Naive thymus-derived CD4-positive, alpha-beta T cell (primary cell): ENCODE measurements at regions not wholly inside any gene's neighbourhood (a gene's known extent, or its start where the extent isn't known, plus 50 kb on each side); places are given as distances from the start of the nearest gene placed in this dataset.

Source experiments
- ATAC-seq: fragments of 150-1000 bp; cut with Tn5 transposase; 2 replicates; pipeline ENCODE4 v1.10.0; 2021; ENCODE audit warnings: mild to moderate bottlenecking, moderate library complexity
- CTCF ChIA-PET: fragments of 350-600 bp; sonication (Branson Sonifier 250); formaldehyde crosslinking; loops from one replicate; lab custom pipeline; 2021; ENCODE audit warnings: antibody characterized with exemption; lab: Charles Lee
- POLR2A ChIA-PET: fragments of 350-600 bp; sonication (Branson Sonifier 250); formaldehyde crosslinking; loops from one replicate; lab custom pipeline; 2021; ENCODE audit warnings: antibody characterized with exemption, inconsistent platforms; lab: Charles Lee
- DNase-seq, 9 donors: peaks; one replicate each; pipeline versions ENCODE4 v3.0.0 to v3.0.0-alpha.2; 2020 to 2022; ENCODE audit warnings: mixed read lengths in 1 of 9
- H3K27ac ChIP-seq: one replicate; pipeline ENCODE4 v1.7.0; 2013; ENCODE audit warnings: mild to moderate bottlenecking, low read depth, low read length, moderate library complexity
- H3K27me3 ChIP-seq, 2 donors: one replicate each; pipeline ENCODE4 v1.7.0; 2013; ENCODE audit warnings: low read length in 2 of 2, mild to moderate bottlenecking in 2 of 2, moderate library complexity in 2 of 2; ENCODE audit not compliant: control insufficient read depth in 2 of 2, insufficient read depth in 2 of 2
- H3K36me3 ChIP-seq, 3 experiments: 1 replicate in 2 of 3; 2 replicates in 1 of 3; pipeline ENCODE4 v1.7.0; 2013; ENCODE audit warnings: low read length in 3 of 3, mild to moderate bottlenecking in 3 of 3, moderate library complexity in 1 of 3; ENCODE audit not compliant: insufficient read depth in 3 of 3, control insufficient read depth in 2 of 3
- H3K4me1 ChIP-seq, 2 donors: one replicate each; pipeline ENCODE4 v1.7.0; 2013; ENCODE audit warnings: low read length in 2 of 2, mild to moderate bottlenecking in 2 of 2, moderate library complexity in 1 of 2; ENCODE audit not compliant: control insufficient read depth in 2 of 2, insufficient read depth in 2 of 2
- H3K4me3 ChIP-seq: 2 replicates; pipeline ENCODE4 v1.7.0; 2013; ENCODE audit warnings: mild to moderate bottlenecking, low read length
- H3K9me3 ChIP-seq, 3 experiments: 1 replicate in 2 of 3; 2 replicates in 1 of 3; pipeline ENCODE4 v1.7.0; 2013; ENCODE audit warnings: low read length in 3 of 3; ENCODE audit not compliant: control insufficient read depth in 2 of 3
- H3K27ac Mint-ChIP-seq, 9 donors: one replicate each; pipeline ENCODE4 v1.8.0; 2020 to 2022; ENCODE audit warnings: mixed read lengths in 9 of 9, mild to moderate bottlenecking in 8 of 9, moderate library complexity in 5 of 9, inconsistent platforms in 2 of 9
- H3K27me3 Mint-ChIP-seq, 5 donors: one replicate each; pipeline ENCODE4 v1.8.0; 2021 to 2022; ENCODE audit warnings: mixed read lengths in 5 of 5, mild to moderate bottlenecking in 1 of 5
- H3K36me3 Mint-ChIP-seq, 5 donors: one replicate each; pipeline ENCODE4 v1.8.0; 2020 to 2022; ENCODE audit warnings: mixed read lengths in 5 of 5, mild to moderate bottlenecking in 3 of 5, inconsistent platforms in 1 of 5
- H3K4me1 Mint-ChIP-seq, 7 donors: one replicate each; pipeline ENCODE4 v1.8.0; 2020 to 2022; ENCODE audit warnings: mixed read lengths in 7 of 7, mild to moderate bottlenecking in 3 of 7, inconsistent platforms in 1 of 7
- H3K4me3 Mint-ChIP-seq, 10 donors: one replicate each; pipeline ENCODE4 v1.8.0; 2020 to 2022; ENCODE audit warnings: mild to moderate bottlenecking in 10 of 10, mixed read lengths in 10 of 10, moderate library complexity in 6 of 10, inconsistent platforms in 2 of 10
- H3K9me3 Mint-ChIP-seq, 11 donors: one replicate each; pipeline ENCODE4 v1.8.0; 2020 to 2022; ENCODE audit warnings: mixed read lengths in 11 of 11, mild to moderate bottlenecking in 4 of 11, inconsistent platforms in 1 of 11, moderate library complexity in 1 of 11
- intact Hi-C, 2 donors: fragments of 100-400 bp; cut with micrococcal nuclease; formaldehyde crosslinking; loops; one replicate each; pipeline ENCODE4 v1.15.1; 2023

- no peaks in the 10 kb centered on the region for H3K4me1 ChIP-seq
- intact Hi-C loops: no loop called here
- POLR2A ChIA-PET: no interaction called here
- no peak for ATAC-seq
- H3K27me3 ChIP-seq: no peaks in the 10 kb centered on the region
- Mint-ChIP-seq H3K36me3 (peaks cover 0 to 8% (median 0%) of the 10 kb centered on the region in 5 donors), H3K4me1 (peaks cover 0 to 10% (median 0%) of the 10 kb centered on the region in 7 donors), H3K9me3 (peaks cover 0 to 16% (median 0%) of the 10 kb centered on the region in 11 donors), H3K27ac (no peak overlapping the region), H3K4me3 (no peak overlapping the region), H3K27me3 (no peaks in the 10 kb centered on the region)
- no peak overlapping the region for H3K27ac ChIP-seq
- no peak overlapping the region for H3K4me3 ChIP-seq
- no peak for DNase-seq
- H3K9me3 ChIP-seq: no peaks in the 10 kb centered on the region
- CTCF ChIA-PET: no interaction called here
- H3K36me3 ChIP-seq: no peaks in the 10 kb centered on the region
Observed at GRCh38 chr7:131141443-131141967, 186.2 kb upstream of the MKLN1 start.

GRCh38 chr7:131143869-131144268 lies 183.8 kb upstream of the MKLN1 start:
- no peak overlapping the region for H3K27ac Mint-ChIP-seq
- H3K27me3 Mint-ChIP-seq: peaks cover 0 to 5% (median 0%) of the 10 kb centered on the region in 5 donors
- H3K4me3 Mint-ChIP-seq: no peak overlapping the region
- peaks cover 0 to 16% (median 0%) of the 10 kb centered on the region in 11 donors for H3K9me3 Mint-ChIP-seq
- Histone ChIP-seq H3K9me3 (no peaks in the 10 kb centered on the region), H3K36me3 (no peaks in the 10 kb centered on the region), H3K27me3 (no peaks in the 10 kb centered on the region), H3K27ac (no peak overlapping the region), H3K4me3 (no peak overlapping the region), H3K4me1 (no peaks in the 10 kb centered on the region)
- intact Hi-C loops: no loop called here
- DNase-seq: no peak
- ChIA-PET POLR2A (no interaction called here), CTCF (no interaction called here)
- ATAC-seq: no peak
- peaks cover 0 to 3% (median 0%) of the 10 kb centered on the region in 7 donors for H3K4me1 Mint-ChIP-seq
- peaks cover 0 to 8% (median 0%) of the 10 kb centered on the region in 5 donors for H3K36me3 Mint-ChIP-seq

- H3K4me3 ChIP-seq: no peak overlapping the region
- ChIA-PET CTCF (interaction anchor here (0.6 kb wide), 1 partner anchor 314 kb away, joined by 3 read pairs; no protein-coding TSS in a partner anchor), POLR2A (no interaction called here)
- H3K36me3 Mint-ChIP-seq: peaks cover 0 to 8% (median 0%) of the 10 kb centered on the region in 5 donors
- H3K9me3 Mint-ChIP-seq: peaks cover 0 to 20% (median 0%) of the 10 kb centered on the region in 11 donors
- no peaks in the 10 kb centered on the region for H3K4me1 ChIP-seq
- H3K4me1 Mint-ChIP-seq: peaks cover 0 to 3% (median 0%) of the 10 kb centered on the region in 7 donors
- no peak overlapping the region for H3K27ac Mint-ChIP-seq
- no peaks in the 10 kb centered on the region for H3K27me3 ChIP-seq
- H3K27ac ChIP-seq: no peak overlapping the region
- H3K36me3 ChIP-seq: no peaks in the 10 kb centered on the region
- H3K4me3 Mint-ChIP-seq: no peak overlapping the region
- H3K27me3 Mint-ChIP-seq: peaks cover 0 to 13% (median 0%) of the 10 kb centered on the region in 5 donors
- intact Hi-C loops: loop anchor here in 1 of 2 donors (5.0 kb wide), 1 partner anchor 33 kb away; no protein-coding TSS in a partner anchor
- ATAC-seq: no peak
- H3K9me3 ChIP-seq: no peaks in the 10 kb centered on the region
- no peak for DNase-seq
Observed at GRCh38 chr7:131145026-131145425, 182.7 kb upstream of the MKLN1 start.

- Histone ChIP-seq H3K4me1 (no peaks in the 10 kb centered on the region), H3K27me3 (no peaks in the 10 kb centered on the region), H3K27ac (no peak overlapping the region), H3K4me3 (no peak overlapping the region), H3K9me3 (no peaks in the 10 kb centered on the region), H3K36me3 (no peaks in the 10 kb centered on the region)
- CTCF ChIA-PET: no interaction called here
- no peak overlapping the region for H3K4me3 Mint-ChIP-seq
- intact Hi-C loops: loop anchor here in 1 of 2 donors (5.0 kb wide), 1 partner anchor 33 kb away; no protein-coding TSS in a partner anchor
- no peak for DNase-seq
- ATAC-seq: no peak
- no peak overlapping the region for H3K27ac Mint-ChIP-seq
- H3K36me3 Mint-ChIP-seq: peaks cover 0 to 8% (median 0%) of the 10 kb centered on the region in 5 donors
- peaks cover 0 to 17% (median 0%) of the 10 kb centered on the region in 5 donors for H3K27me3 Mint-ChIP-seq
- H3K4me1 Mint-ChIP-seq: peaks cover 0 to 5% (median 0%) of the 10 kb centered on the region in 7 donors
- H3K9me3 Mint-ChIP-seq: peaks cover 0 to 20% (median 0%) of the 10 kb centered on the region in 11 donors
- POLR2A ChIA-PET: no interaction called here
Observed at GRCh38 chr7:131145770-131146169, 181.9 kb upstream of the MKLN1 start.

- Histone ChIP-seq H3K4me1 (no peaks in the 10 kb centered on the region), H3K27me3 (no peaks in the 10 kb centered on the region), H3K36me3 (no peaks in the 10 kb centered on the region), H3K9me3 (no peaks in the 10 kb centered on the region), H3K27ac (no peak overlapping the region), H3K4me3 (no peak overlapping the region)
- Mint-ChIP-seq H3K27me3 (peaks cover 0 to 27% (median 0%) of the 10 kb centered on the region in 5 donors), H3K9me3 (peaks cover 0 to 13% (median 0%) of the 10 kb centered on the region in 11 donors), H3K4me3 (no peak overlapping the region), H3K36me3 (no peaks in the 10 kb centered on the region), H3K4me1 (peaks cover 0 to 5% (median 0%) of the 10 kb centered on the region in 7 donors), H3K27ac (no peak overlapping the region)
- DNase-seq (no peak), ATAC-seq (no peak)
- intact Hi-C loops: loop anchor here in 1 of 2 donors (5.0 kb wide), 1 partner anchor 35 kb away; no protein-coding TSS in a partner anchor
- POLR2A ChIA-PET: no interaction called here
- CTCF ChIA-PET: interaction anchor here (0.6 kb wide), 1 partner anchor 307 kb away, joined by 4 read pairs; no protein-coding TSS in a partner anchor
Observed at GRCh38 chr7:131147604-131148003, 180.1 kb upstream of the MKLN1 start.

GRCh38 chr7:131148258-131148657 lies 179.4 kb upstream of the MKLN1 start:
- Histone ChIP-seq H3K27me3 (no peaks in the 10 kb centered on the region), H3K4me1 (no peaks in the 10 kb centered on the region), H3K27ac (no peak overlapping the region), H3K4me3 (no peak overlapping the region), H3K9me3 (no peaks in the 10 kb centered on the region), H3K36me3 (no peaks in the 10 kb centered on the region)
- peaks cover 0 to 9% (median 0%) of the 10 kb centered on the region in 11 donors for H3K9me3 Mint-ChIP-seq
- no peak for DNase-seq
- CTCF ChIA-PET: no interaction called here
- no peaks in the 10 kb centered on the region for H3K36me3 Mint-ChIP-seq
- H3K27me3 Mint-ChIP-seq: peaks cover 0 to 27% (median 0%) of the 10 kb centered on the region in 5 donors
- intact Hi-C loops: loop anchor here in 1 of 2 donors (5.0 kb wide), 1 partner anchor 36 kb away; no protein-coding TSS in a partner anchor
- no peak overlapping the region for H3K4me3 Mint-ChIP-seq
- no peak for ATAC-seq
- POLR2A ChIA-PET: no interaction called here
- peaks cover 0 to 5% (median 0%) of the 10 kb centered on the region in 7 donors for H3K4me1 Mint-ChIP-seq
- H3K27ac Mint-ChIP-seq: no peak overlapping the region
